ENCODE measurements at regions not wholly inside any gene's neighbourhood (a gene's known extent, or its start where the extent isn't known, plus 50 kb on each side); places are given as distances from the start of the nearest gene placed in this dataset.

DNA sequence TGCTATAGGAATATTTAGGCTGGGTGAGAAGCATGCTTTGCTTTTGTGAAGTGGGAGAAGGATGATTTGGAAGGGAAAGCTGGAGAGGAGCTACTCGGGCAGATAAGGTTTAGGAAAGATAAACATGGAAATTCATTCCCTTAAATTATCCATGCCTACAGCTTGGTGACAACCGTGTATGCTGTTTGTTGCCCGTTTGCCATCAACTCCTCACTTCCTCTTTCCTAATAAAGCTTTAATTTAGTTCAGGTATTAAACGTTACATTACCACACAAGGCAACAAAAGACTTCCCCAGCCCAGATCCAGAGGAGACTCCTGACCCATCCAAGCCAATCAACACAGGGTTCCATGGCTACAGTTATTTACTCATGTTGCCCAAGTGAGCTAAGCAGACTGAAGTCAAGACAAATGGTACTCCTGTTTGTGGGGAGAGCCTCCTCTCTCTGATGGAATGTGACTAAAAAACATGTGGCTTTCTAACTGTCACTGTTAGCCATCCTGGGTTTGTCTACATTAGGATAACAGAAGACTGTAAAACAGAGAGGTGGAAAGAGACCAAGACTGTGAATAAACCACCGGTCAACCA is 101.7 kb upstream of the GRAMD1B start:
- no peaks in the 10 kb centered on the region for H3K9me3 ChIP-seq
- H3K4me1 ChIP-seq: no peaks in the 10 kb centered on the region
- 51% methylated on average over 5 of the region's 5 CpGs for WGBS (ENCODE audit: missing lambda C conversion rate)
- ATAC-seq: no peak
- CTCF ChIA-PET: no interaction called here
- no peak overlapping the region for H3K4me3 ChIP-seq
- TF ChIP-seq GATA3 (IDR thresholded peaks at IDR 0.05; ENCODE audit: borderline replicate concordance) (no peak), EP300 (IDR thresholded peaks at IDR 0.05) (no peak), FOSB (CRISPR knock-in tag; IDR thresholded peaks at IDR 0.05) (no peak), CEBPB (IDR thresholded peaks at IDR 0.05) (no peak), CHD4 (IDR thresholded peaks at IDR 0.05; ENCODE audit: borderline replicate concordance) (no peak), RFX5 (IDR thresholded peaks at IDR 0.05) (no peak), ZNF302 (CRISPR knock-in tag; IDR thresholded peaks at IDR 0.05) (no peak), RCOR1 (IDR thresholded peaks at IDR 0.05; ENCODE audit: low read depth, low read length) (no peak), EHF (CRISPR knock-in tag; IDR thresholded peaks at IDR 0.05) (no peak), ZSCAN20 (CRISPR knock-in tag; IDR thresholded peaks at IDR 0.05) (no peak), KDM5A (IDR thresholded peaks at IDR 0.05) (no peak), POLR2A (IDR thresholded peaks at IDR 0.05; ENCODE audit: low read length) (no peak), TFCP2L1 (CRISPR knock-in tag; IDR thresholded peaks at IDR 0.05) (no peak), RNF2 (IDR thresholded peaks at IDR 0.05; ENCODE audit: borderline replicate concordance, low read depth) (no peak)
- TF ChIP-seq, protein P1, sequence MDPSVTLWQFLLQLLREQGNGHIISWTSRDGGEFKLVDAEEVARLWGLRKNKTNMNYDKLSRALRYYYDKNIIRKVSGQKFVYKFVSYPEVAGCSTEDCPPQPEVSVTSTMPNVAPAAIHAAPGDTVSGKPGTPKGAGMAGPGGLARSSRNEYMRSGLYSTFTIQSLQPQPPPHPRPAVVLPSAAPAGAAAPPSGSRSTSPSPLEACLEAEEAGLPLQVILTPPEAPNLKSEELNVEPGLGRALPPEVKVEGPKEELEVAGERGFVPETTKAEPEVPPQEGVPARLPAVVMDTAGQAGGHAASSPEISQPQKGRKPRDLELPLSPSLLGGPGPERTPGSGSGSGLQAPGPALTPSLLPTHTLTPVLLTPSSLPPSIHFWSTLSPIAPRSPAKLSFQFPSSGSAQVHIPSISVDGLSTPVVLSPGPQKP (IDR thresholded peaks at IDR 0.05; ENCODE audit: low read depth, low read length): no peak
- TF ChIP-seq, protein P2, sequence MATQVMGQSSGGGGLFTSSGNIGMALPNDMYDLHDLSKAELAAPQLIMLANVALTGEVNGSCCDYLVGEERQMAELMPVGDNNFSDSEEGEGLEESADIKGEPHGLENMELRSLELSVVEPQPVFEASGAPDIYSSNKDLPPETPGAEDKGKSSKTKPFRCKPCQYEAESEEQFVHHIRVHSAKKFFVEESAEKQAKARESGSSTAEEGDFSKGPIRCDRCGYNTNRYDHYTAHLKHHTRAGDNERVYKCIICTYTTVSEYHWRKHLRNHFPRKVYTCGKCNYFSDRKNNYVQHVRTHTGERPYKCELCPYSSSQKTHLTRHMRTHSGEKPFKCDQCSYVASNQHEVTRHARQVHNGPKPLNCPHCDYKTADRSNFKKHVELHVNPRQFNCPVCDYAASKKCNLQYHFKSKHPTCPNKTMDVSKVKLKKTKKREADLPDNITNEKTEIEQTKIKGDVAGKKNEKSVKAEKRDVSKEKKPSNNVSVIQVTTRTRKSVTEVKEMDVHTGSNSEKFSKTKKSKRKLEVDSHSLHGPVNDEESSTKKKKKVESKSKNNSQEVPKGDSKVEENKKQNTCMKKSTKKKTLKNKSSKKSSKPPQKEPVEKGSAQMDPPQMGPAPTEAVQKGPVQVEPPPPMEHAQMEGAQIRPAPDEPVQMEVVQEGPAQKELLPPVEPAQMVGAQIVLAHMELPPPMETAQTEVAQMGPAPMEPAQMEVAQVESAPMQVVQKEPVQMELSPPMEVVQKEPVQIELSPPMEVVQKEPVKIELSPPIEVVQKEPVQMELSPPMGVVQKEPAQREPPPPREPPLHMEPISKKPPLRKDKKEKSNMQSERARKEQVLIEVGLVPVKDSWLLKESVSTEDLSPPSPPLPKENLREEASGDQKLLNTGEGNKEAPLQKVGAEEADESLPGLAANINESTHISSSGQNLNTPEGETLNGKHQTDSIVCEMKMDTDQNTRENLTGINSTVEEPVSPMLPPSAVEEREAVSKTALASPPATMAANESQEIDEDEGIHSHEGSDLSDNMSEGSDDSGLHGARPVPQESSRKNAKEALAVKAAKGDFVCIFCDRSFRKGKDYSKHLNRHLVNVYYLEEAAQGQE (IDR thresholded peaks at IDR 0.05): no peak
- TF ChIP-seq, protein P3, sequence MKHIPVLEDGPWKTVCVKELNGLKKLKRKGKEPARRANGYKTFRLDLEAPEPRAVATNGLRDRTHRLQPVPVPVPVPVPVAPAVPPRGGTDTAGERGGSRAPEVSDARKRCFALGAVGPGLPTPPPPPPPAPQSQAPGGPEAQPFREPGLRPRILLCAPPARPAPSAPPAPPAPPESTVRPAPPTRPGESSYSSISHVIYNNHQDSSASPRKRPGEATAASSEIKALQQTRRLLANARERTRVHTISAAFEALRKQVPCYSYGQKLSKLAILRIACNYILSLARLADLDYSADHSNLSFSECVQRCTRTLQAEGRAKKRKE (CRISPR knock-in tag; IDR thresholded peaks at IDR 0.05; ENCODE audit: low read depth): no peak
- TF ChIP-seq, protein P4, sequence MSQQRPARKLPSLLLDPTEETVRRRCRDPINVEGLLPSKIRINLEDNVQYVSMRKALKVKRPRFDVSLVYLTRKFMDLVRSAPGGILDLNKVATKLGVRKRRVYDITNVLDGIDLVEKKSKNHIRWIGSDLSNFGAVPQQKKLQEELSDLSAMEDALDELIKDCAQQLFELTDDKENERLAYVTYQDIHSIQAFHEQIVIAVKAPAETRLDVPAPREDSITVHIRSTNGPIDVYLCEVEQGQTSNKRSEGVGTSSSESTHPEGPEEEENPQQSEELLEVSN (IDR thresholded peaks at IDR 0.05; ENCODE audit: borderline replicate concordance, low read depth): no peak
- H3K27ac ChIP-seq: no peak overlapping the region
- H3K4me2 ChIP-seq: no peak overlapping the region
- no peak for FAIRE-seq
- DNase-seq (ENCODE audit: low read depth in 1 of 2, low spot score in 1 of 2): no peak
- POLR2A ChIA-PET: no interaction called here

DNA sequence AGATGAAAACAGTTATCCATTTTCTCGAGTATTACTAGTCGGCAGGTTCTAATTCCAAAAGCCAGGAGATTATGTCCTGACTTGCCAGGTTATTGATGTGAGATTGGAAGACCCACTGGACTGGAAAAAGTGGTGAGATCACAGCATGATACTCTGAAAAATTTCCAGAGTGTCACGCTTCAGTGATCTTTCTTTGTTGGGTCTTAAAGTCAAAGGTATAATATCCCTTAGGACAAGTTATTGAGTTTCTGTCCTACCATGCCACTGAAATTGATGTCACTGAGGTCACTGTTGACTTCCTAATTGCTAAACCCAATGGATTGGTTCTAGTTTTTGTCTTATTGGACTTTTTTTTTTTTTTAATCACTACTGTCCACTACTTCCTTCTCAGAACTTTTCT is 104.5 kb upstream of the GRAMD1B start:
- Histone ChIP-seq H3K4me1 (no peaks in the 10 kb centered on the region), H3K4me2 (no peak overlapping the region), H3K9me3 (no peaks in the 10 kb centered on the region), H3K4me3 (no peak overlapping the region), H3K27ac (no peak overlapping the region)
- DNase-seq (ENCODE audit: low read depth in 1 of 2, low spot score in 1 of 2): no peak
- ATAC-seq: no peak
- ChIA-PET POLR2A (no interaction called here), CTCF (no interaction called here)
- FAIRE-seq: no peak
- TF ChIP-seq HOXB5 (CRISPR knock-in tag; IDR thresholded peaks at IDR 0.05) (no peak), EHMT2 (IDR thresholded peaks at IDR 0.05; ENCODE audit: low read depth) (no peak), SREBF2 (IDR thresholded peaks at IDR 0.05) (no peak), ESRRA (IDR thresholded peaks at IDR 0.05; ENCODE audit: borderline replicate concordance, low read length) (no peak)
- WGBS (ENCODE audit: missing lambda C conversion rate): 45% methylated on average over 3 of the region's 3 CpGs
